ENCODE measurements at regions not wholly inside any gene's neighbourhood (a gene's known extent, or its start where the extent isn't known, plus 50 kb on each side); places are given as distances from the start of the nearest gene placed in this dataset.

GRCh38 chr11:91308069-91308468 lies 916.5 kb upstream of the FAT3 start:
- DNase-seq (ENCODE audit: low read depth), result no peak
- H3K4me3 ChIP-seq (ENCODE audit: low read length), result no peak overlapping the region
- TF ChIP-seq, protein P1, sequence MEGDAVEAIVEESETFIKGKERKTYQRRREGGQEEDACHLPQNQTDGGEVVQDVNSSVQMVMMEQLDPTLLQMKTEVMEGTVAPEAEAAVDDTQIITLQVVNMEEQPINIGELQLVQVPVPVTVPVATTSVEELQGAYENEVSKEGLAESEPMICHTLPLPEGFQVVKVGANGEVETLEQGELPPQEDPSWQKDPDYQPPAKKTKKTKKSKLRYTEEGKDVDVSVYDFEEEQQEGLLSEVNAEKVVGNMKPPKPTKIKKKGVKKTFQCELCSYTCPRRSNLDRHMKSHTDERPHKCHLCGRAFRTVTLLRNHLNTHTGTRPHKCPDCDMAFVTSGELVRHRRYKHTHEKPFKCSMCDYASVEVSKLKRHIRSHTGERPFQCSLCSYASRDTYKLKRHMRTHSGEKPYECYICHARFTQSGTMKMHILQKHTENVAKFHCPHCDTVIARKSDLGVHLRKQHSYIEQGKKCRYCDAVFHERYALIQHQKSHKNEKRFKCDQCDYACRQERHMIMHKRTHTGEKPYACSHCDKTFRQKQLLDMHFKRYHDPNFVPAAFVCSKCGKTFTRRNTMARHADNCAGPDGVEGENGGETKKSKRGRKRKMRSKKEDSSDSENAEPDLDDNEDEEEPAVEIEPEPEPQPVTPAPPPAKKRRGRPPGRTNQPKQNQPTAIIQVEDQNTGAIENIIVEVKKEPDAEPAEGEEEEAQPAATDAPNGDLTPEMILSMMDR (conservative IDR thresholded peaks at IDR 0.05; ENCODE audit: low read depth, low read length), result no peak

- no peak for DNase-seq (ENCODE audit: low read depth)
- TF ChIP-seq, protein P1 (conservative IDR thresholded peaks at IDR 0.05; ENCODE audit: low read depth, low read length), result no peak
- no peak overlapping the region for H3K4me3 ChIP-seq (ENCODE audit: low read length)
Observed at GRCh38 chr11:91305402-91305801, 919.2 kb upstream of the FAT3 start.

GRCh38 chr11:91303749-91304148 lies 920.9 kb upstream of the FAT3 start:
- H3K4me3 ChIP-seq (ENCODE audit: low read length), result no peak overlapping the region
- TF ChIP-seq, protein P1 (conservative IDR thresholded peaks at IDR 0.05; ENCODE audit: low read depth, low read length), result no peak
- DNase-seq (ENCODE audit: low read depth), result no peak

DNA sequence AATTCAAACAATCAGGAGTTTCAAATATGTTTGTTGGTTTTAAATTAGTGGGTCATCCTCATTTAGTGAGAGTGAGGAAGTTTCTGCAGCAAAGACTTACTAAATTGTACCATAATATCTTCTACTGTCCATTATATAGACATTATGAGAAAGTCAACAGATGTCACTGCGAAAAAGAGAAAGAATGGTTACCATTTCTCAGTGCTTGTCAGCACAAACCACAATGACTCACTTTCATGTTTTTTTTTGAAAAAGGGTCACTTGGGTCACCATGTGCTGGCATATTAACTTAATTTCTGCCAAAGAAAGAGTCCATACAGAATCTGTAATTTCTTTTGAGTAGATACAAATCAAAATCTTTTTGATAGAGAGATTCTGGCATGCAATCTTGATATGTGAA lies 924.6 kb upstream of the FAT3 start:
- DNase-seq (ENCODE audit: low read depth), result peak; percentile 29
- TF ChIP-seq, protein P1 (conservative IDR thresholded peaks at IDR 0.05; ENCODE audit: low read depth, low read length), result no peak
- no peak overlapping the region for H3K4me3 ChIP-seq (ENCODE audit: low read length)

DNA sequence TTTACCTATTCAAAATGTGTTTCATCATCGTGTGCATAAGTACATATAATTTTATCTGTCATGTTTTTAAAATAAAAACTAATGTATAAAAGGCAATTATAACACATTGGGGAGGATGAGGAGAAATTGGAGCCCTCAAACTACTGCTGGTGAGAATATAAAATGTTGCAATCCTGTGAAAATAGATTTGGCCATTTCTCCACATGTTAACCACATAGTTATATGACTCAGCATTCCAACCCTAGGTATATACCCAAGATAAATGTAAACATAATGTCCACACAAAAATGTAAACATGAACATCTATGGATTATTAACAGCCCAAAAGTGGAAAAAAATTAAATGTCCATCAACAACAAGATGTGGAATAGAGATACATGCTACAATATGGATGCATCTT lies 928.0 kb upstream of the FAT3 start:
- TF ChIP-seq, protein P1 (conservative IDR thresholded peaks at IDR 0.05; ENCODE audit: low read depth, low read length), result no peak
- DNase-seq (ENCODE audit: low read depth), result no peak
- H3K4me3 ChIP-seq (ENCODE audit: low read length), result no peak overlapping the region

- H3K4me3 ChIP-seq (ENCODE audit: low read length), result no peak overlapping the region
- no peak for DNase-seq (ENCODE audit: low read depth)
- TF ChIP-seq, protein P1 (conservative IDR thresholded peaks at IDR 0.05; ENCODE audit: low read depth, low read length), result no peak
Observed at GRCh38 chr11:91295591-91295990, 929.0 kb upstream of the FAT3 start.

- no peak for DNase-seq (ENCODE audit: low read depth)
- TF ChIP-seq, protein P1 (conservative IDR thresholded peaks at IDR 0.05; ENCODE audit: low read depth, low read length), result no peak
- no peak overlapping the region for H3K4me3 ChIP-seq (ENCODE audit: low read length)
Observed at GRCh38 chr11:91293119-91293518, 931.5 kb upstream of the FAT3 start.

All from retinal pigment epithelial cell (primary cell).